Ovary (tissue), 7 donors: ENCODE measurements at regions not wholly inside any gene's neighbourhood (a gene's known extent, or its start where the extent isn't known, plus 50 kb on each side); places are given as distances from the start of the nearest gene placed in this dataset.

Experiments used
- DNase-seq, 5 donors: peaks; one replicate each; pipeline ENCODE4 v3.0.0-alpha.2; 2019 to 2020
- H3K27ac ChIP-seq, 2 donors: fragments of 200-600 bp; one replicate each; pipeline versions ENCODE4 v1.5.1 to v1.8.0; 2019 to 2022
- H3K27me3 ChIP-seq: fragments of 200-600 bp; one replicate; pipeline ENCODE4 v1.8.0; 2022
- H3K36me3 ChIP-seq: fragments of 200-600 bp; sonication (generic); one replicate; pipeline ENCODE4 v1.5.1; 2019
- H3K4me1 ChIP-seq: one replicate; pipeline ENCODE4 v1.8.1; 2013; ENCODE audit warnings: mild to moderate bottlenecking, moderate library complexity; ENCODE audit not compliant: insufficient read depth
- H3K4me3 ChIP-seq: fragments of 200-600 bp; sonication (generic); one replicate; pipeline ENCODE4 v1.5.1; 2017
- H3K9me3 ChIP-seq, 2 donors: fragments of 200-600 bp in 1 of 2; sonication (generic) in 1 of 2; one replicate each; pipeline versions ENCODE4 v1.5.1 to v1.8.1; 2013 to 2019; ENCODE audit warnings: mild to moderate bottlenecking in 1 of 2, moderate library complexity in 1 of 2
- CTCF ChIP-seq, 3 donors: fragments of 450-650 bp in 2 of 3; fragments of 200-600 bp in 1 of 3; IDR thresholded peaks; one replicate each; pipeline versions ENCODE4 v1.5.1 to v1.8.0; 2016 to 2022; ENCODE audit warnings: antibody characterized with exemption in 3 of 3, mild to moderate bottlenecking in 1 of 3
- EP300 ChIP-seq: sonication (generic); formaldehyde crosslinking; IDR thresholded peaks from one replicate; pipeline ENCODE4 v1.6.1; 2017; ENCODE audit warnings: antibody characterized with exemption
- POLR2A ChIP-seq: fragments of 450-650 bp; IDR thresholded peaks from one replicate; pipeline ENCODE4 v1.6.1; 2017; ENCODE audit warnings: antibody characterized with exemption, mild to moderate bottlenecking, moderate library complexity
- WGBS, 3 donors: extraction: QIAGEN DNeasy Blood & Tissue Kit in 1 of 3; methylation state at CpG; one replicate each; pipeline versions ENCODE4 v1.1.5 to v1.1.7; 2013 to 2017; 5-methylcytosine and 5-hydroxymethylcytosine counted together
- intact Hi-C, 4 donors: fragments of 100-400 bp; cut with DNase I; formaldehyde crosslinking; loops; one replicate each; pipeline versions ENCODE4 v1.11.0 to v1.15.1; 2022 to 2023
- donor health status: DM: no; HTN: no; CAD: no; lungs with moderate emphysema.
- donor health status: DM: no; HTN: no; CAD: no.
- donor health status: Bipolar disorder and iron deficiency.
- donor health status: DM: no; HTN: no; CAD: no.
- donor health status: DM: yes; HTN: yes; CAD: no.

DNA sequence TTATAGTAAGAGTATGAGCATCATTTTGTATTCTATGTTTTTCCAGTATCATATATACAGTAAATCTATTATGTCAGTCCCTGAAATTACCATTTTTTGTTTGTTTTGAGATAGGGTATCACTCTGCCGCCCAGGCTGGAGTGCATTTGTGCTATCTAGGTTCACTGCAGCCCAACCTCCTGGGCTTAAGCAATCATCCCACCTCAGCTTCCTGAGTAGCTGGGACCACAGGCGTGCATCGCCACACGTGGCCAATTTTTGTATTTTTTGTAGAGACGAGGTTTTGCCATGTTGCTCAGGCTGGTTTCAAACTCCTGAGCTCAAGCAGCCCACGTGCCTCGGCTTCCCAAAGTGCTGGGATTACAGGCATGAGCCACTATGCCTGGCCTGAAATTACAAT lies 85.6 kb downstream of the ZNF330 start:
- Histone ChIP-seq H3K9me3 (no peaks in the 10 kb centered on the region), H3K27me3 (no peaks in the 10 kb centered on the region), H3K4me3 (no peak overlapping the region), H3K27ac (no peak overlapping the region), H3K36me3 (no peaks in the 10 kb centered on the region), H3K4me1 (no peaks in the 10 kb centered on the region)
- DNase-seq = no peak
- intact Hi-C loops = no loop called here
- WGBS, 3 donors = 72 to 83% (median 74%) methylated on average over 7 of the region's 7 CpGs
- TF ChIP-seq POLR2A = no peak
- no peak for TF ChIP-seq EP300
- no peak for TF ChIP-seq CTCF (IDR thresholded peaks at IDR 0.05)

- Histone ChIP-seq H3K9me3 (no peaks in the 10 kb centered on the region), H3K27ac (no peak overlapping the region), H3K4me3 (no peak overlapping the region), H3K36me3 (no peaks in the 10 kb centered on the region), H3K4me1 (no peaks in the 10 kb centered on the region), H3K27me3 (no peaks in the 10 kb centered on the region)
- TF ChIP-seq EP300 = no peak
- TF ChIP-seq CTCF (IDR thresholded peaks at IDR 0.05) = no peak
- TF ChIP-seq POLR2A = no peak
- WGBS, 3 donors = 39 to 44% (median 43%) methylated on average over 5 of the region's 5 CpGs
- intact Hi-C loops = no loop called here
- DNase-seq = no peak
Observed at GRCh38 chr4:141307241-141307689, 86.6 kb downstream of the ZNF330 start.

GRCh38 chr4:141309874-141310273 lies 89.2 kb downstream of the ZNF330 start:
- Histone ChIP-seq H3K27me3 (no peaks in the 10 kb centered on the region), H3K27ac (no peak overlapping the region), H3K4me1 (no peaks in the 10 kb centered on the region), H3K36me3 (no peaks in the 10 kb centered on the region), H3K9me3 (no peaks in the 10 kb centered on the region), H3K4me3 (no peak overlapping the region)
- WGBS, 3 donors = 84 to 86% methylated on average over 3 of the region's 3 CpGs; no CpG with 5 or more reads in 1 of the 3 donors
- intact Hi-C loops = no loop called here
- no peak for DNase-seq
- TF ChIP-seq EP300 (no peak), CTCF (IDR thresholded peaks at IDR 0.05) (no peak), POLR2A (no peak)

DNA sequence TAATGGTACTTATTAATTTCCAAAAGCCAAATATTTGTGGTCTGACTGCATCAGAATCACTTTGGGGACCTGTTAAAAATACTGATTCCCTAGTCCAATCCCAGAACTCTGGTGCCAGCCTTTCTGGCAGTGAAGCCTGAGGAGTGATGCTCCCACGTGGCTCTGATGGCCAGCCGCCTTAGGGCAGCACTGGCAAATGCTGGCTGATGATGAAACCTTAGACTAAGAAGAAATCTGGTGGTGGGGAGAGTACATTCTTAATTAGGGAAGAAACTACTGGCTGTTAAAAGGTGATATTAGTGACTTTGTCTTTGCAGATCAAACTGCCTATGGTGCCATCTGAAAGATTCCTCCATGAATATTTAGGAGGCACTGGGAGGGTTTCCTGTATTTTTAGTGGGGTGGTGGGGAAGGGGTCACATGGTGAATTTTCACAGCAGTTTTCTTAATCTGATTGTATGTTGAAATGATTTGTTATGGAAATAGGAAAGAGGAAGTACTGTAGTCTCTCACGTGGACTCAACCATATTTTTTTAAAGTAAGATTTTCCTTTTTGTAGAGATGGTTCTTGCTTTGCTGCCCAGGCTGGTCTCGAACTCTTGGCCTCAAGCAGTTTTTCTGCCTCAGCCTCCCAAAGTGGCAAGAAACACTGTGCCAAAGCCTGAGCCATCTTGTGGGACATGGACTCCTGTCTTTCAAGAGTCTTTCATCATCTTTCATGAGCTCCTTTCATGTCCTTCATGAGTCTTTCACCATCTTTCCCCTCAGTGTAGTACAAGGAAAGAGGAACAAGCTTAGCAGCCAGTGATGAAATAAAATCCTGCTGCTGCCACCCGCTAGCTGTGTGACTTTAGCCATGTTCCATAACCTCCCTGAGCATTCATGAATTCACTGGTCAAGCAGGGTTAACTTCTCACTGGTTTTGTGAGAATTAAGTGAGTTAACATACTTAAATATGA lies 90.8 kb downstream of the ZNF330 start:
- Histone ChIP-seq H3K27ac (no peak overlapping the region), H3K36me3 (no peaks in the 10 kb centered on the region), H3K9me3 (no peaks in the 10 kb centered on the region), H3K4me1 (no peaks in the 10 kb centered on the region), H3K4me3 (no peak overlapping the region), H3K27me3 (no peaks in the 10 kb centered on the region)
- 80 to 100% (median 84%) methylated on average over 1 to 5 of the region's 5 CpGs for WGBS, 3 donors
- no peak for TF ChIP-seq CTCF (IDR thresholded peaks at IDR 0.05)
- no peak for TF ChIP-seq EP300
- no peak for TF ChIP-seq POLR2A
- DNase-seq = no peak
- intact Hi-C loops = no loop called here
